HG02798 (cell line): ENCODE measurements at regions not wholly inside any gene's neighbourhood (a gene's known extent, or its start where the extent isn't known, plus 50 kb on each side); places are given as distances from the start of the nearest gene placed in this dataset.
"Not testable (repeated sequence)": the region's sequence is repeated elsewhere in the genome, so short reads cannot be mapped to it uniquely, and the experiment has no call there.

ENCODE experiments used
- ATAC-seq: cut with Tn5 transposase; IDR thresholded peaks from one replicate; pipeline ENCODE4 v1.9.1; 2021; ENCODE audit warnings: mild to moderate bottlenecking; ENCODE audit not compliant: unreplicated experiment, poor library complexity

DNA sequence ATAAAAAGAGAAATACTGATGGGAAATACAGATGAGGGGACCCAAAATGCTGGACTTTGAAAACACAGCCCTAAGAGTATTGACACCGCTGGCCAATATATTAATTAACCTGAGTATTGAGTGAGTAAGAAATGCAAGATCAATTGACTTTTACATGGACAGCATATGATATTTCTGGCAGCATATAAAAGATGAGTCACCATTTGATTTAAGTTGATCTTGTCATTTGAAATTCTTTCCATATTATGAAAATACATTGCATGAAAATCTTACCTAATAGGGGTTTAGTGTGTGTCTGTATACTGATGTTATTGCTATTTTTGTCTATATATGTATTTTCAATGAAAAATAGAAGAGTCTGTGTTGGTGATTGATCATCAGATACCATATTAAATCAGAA lies 619.6 kb downstream of the KCTD12 start:
- ATAC-seq, result no peak

DNA sequence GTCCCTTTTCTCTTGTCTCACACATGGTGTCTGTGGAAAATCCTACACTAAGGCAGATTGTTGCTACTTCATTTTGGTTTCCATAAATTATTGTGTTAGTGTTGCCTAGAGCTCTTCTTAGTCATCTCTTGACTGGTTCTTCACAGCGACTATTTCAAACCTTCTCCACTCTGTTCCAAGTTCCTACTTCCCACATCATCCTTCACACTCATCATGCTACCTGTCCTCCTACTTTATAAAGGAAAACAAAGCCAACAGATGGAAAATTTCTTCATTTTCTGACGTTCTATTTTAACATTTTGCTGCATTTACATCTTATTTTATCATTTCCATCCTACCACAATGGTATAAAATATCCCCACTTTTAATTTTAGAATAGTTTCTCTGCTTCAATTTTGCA lies 614.1 kb downstream of the LMO7 start:
- ATAC-seq, result no peak

DNA sequence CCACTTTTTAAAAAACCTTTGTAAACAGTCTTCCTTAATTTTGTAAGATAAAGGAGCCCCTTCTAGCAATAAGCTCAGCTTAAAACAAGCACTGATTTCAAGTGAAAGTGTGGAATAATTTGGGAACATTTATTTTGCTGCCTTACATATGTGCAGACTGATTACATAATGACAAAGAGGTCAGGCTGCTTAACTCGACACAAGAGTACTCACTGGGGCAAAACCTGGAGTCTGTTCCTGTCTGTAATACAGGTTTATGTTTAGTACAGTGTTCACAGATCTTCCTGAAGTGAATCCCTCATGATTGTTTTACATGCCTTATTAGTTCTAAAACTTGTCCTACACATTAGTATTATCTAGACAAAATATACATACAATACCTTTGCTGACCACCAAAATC lies 609.8 kb downstream of the LMO7 start:
- ATAC-seq, result no peak

DNA sequence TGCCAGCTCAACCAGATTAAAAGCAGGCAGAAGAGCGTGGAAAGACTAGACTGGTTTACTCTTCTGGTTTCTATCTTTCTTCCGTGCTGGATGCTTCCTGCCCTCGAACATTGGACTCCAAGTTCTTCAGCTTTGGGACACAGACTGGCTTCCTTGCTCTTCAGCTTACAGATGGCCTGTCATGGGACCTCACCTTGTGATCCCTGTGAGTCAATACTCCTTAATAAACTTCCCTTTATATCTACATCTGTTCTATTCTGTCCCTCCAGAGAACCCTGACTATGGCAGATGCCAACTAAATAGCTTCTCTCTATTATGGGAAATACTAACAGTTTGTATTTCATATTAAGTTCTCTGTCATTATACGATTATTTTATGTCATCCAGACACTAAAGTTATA lies 609.1 kb downstream of the LMO7 start:
- no peak for ATAC-seq

- ATAC-seq, result not testable (repeated sequence)
Observed at GRCh38 chr13:76243120-76243519, 607.0 kb downstream of the LMO7 start.

- no peak for ATAC-seq
Observed at GRCh38 chr13:76239031-76239680, 603.0 kb downstream of the LMO7 start.

GRCh38 chr13:76231522-76232167 lies 595.5 kb downstream of the LMO7 start:
- no peak for ATAC-seq

- no peak for ATAC-seq
Observed at GRCh38 chr13:76229281-76229680, 593.2 kb downstream of the LMO7 start.

GRCh38 chr13:76226941-76227340 lies 590.8 kb downstream of the LMO7 start:
- ATAC-seq, result no peak

DNA sequence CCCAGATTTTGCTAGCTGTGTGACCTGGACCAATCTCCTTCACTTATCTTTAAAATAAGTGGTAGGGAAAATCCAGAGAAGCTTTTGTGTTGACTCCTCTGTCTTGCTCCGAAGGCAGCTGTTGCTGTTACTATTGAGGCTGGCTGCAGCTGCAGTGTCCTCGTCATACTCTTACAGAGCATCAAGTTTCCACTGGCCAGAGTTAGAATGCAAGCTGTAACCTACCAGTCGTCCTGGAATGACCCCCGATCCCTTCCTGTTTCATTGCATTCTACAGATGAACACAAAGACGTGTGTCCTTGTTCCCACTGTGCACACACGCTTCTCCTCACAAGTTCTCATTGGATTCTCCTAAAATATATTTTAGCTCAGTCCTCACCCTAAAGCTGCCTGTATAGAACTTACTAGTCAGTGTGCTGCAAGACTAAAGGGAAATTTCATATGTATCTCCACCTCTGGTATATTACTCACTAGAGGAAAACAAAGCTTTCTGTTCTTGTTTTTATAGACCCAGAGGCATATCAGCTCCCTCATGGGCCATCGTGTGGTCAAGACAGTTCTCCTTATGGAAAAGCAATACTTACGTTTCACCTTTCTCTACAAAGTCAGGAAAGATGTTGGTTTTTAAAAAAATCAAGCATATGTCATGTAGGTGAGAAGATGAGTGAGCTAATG lies 589.8 kb downstream of the LMO7 start:
- ATAC-seq, result no peak

DNA sequence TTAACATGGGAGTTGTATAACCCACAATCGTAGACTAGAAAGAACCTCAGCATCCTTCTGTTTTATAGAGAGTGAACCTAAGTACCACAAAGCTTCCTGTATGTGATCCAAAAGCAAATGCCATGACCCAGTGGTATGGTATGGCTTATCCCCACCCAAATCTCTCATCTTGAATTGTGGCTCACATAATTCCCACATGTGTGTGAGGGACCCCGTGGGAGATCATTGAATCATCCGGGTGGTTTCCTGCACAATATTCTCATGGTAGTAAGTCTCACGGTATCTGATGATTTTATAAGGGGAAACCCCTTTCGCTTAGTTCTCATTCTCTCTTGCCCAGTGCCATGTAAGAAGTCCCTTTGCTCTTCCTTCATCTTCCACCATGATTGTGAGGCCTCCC lies 587.9 kb downstream of the LMO7 start:
- no peak for ATAC-seq

DNA sequence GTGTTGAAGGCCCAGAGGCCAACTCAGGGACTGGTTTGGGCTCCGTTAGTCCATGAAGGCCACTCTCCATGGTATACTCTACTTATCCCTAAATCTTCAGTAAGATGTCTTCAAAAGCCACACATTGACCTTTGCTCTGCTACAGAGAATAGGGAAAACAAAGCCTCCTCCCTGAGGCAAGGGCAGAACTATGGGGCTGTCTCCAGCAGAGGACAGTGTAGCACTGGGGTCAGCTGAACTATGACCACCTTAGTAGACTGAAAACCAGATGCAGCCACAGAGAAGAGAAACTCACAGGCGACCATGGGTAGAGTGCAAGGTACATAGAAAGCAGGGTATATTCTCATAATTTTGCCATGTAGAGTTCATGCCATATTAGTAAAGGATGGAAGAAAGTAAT lies 587.4 kb downstream of the LMO7 start:
- ATAC-seq, result no peak

DNA sequence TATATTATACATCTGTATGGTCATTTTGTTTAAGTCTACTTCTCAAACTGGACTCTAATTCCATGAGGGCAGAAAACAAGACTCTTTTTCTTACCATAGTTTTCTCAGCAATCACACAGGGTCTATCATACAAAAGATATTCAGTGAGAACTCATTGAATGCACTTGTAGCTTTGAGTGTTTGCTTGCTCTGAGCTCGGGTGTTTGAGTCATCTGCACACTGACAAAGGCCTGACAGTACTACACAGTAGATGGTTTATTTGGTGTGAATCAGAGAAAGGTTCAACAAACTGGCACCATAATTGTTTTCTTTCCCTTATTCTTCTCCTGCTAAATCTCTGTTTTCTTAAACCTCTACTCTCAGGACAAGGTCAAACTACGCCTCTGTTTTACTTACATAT lies 586.4 kb downstream of the LMO7 start:
- no peak for ATAC-seq

DNA sequence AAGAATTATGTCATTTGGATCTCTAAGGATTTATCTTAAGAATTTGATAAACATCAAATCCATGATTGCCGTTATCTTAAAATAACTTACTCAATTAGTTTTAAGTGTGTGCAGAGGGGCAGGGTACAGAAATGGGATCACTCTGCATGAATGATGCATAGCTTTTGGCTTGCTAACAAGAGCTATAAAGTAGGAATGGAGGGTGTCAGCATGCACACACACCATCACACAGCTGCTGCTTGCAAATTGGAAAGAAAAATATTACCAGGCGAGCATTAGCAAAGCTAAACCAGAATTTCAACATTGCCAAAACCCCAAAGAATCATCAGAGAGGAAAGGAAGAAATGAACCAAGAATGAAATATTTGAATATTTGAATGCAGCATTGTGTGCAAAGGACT lies 580.6 kb downstream of the LMO7 start:
- no peak for ATAC-seq

GRCh38 chr13:76214001-76214400 lies 577.9 kb downstream of the LMO7 start:
- ATAC-seq, result peak; percentile 18

GRCh38 chr13:76213423-76213904 lies 577.3 kb downstream of the LMO7 start:
- ATAC-seq, result peak; percentile 50

GRCh38 chr13:76210262-76210661 lies 574.1 kb downstream of the LMO7 start:
- ATAC-seq, result no peak

DNA sequence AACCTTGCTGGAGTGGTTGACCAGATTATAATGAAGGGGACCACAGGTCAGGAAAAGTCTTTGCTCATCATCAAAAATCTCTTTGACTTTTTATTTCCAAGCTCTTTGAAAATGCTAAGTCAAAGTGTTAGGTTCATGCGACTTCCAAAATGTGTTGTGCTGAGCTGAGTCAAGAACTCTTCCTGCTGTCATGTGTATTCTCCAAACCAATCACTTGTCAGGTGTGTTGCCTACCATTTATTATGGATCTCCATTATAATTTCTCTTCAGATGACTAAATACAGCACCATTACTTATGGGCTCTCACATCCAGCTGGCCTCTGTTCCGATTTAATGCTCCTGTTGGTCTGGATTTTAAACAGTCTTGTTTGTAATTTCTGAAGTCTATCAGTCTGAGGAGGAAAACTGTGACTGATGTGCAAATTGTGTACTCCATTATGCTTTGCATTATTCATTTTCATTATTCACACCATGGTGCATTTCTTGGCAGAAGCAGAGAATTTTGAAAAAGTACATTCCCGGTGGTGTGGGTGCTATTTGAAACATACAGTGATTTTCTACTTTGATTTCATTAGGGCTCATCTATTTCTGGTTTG lies 562.5 kb downstream of the LMO7 start:
- ATAC-seq, result no peak

- ATAC-seq, result no peak
Observed at GRCh38 chr13:76189882-76190519, 553.9 kb downstream of the LMO7 start.

- no peak for ATAC-seq
Observed at GRCh38 chr13:76175961-76176725, 540.0 kb downstream of the LMO7 start.
